DMS114 treated with DMSO at 0.1 percent for 48 hours (cell line): ENCODE measurements at regions not wholly inside any gene's neighbourhood (a gene's known extent, or its start where the extent isn't known, plus 50 kb on each side); places are given as distances from the start of the nearest gene placed in this dataset.
"Not testable (repeated sequence)": the region's sequence is repeated elsewhere in the genome, so short reads cannot be mapped to it uniquely, and the experiment has no call there.

Experiments
- DNase-seq: peaks from one replicate; lab custom pipeline; 2025; ENCODE audit not compliant: unreplicated experiment; lab: John Stamatoyannopoulos, UW

DNA sequence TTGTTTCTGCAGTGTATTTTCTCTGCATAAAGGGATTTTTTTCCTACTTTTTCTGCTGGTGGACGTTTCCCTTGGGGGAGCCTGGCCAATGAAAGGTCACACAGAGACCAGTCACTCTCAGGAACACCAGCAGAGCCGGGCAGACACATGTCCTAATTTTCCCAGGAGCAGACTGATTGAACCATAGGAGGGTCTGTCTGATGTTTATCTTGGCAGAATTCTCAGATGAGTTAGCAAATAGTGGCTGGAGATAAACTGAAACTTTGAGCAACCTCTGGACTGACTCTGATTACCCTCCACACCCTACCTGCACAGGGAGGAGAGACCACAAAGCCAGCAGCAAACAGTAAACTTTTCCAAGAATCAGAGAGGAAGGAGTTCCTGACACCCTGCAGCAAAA lies 90.0 kb upstream of the PLGLB2 start:
- DNase-seq = not testable (repeated sequence)

DNA sequence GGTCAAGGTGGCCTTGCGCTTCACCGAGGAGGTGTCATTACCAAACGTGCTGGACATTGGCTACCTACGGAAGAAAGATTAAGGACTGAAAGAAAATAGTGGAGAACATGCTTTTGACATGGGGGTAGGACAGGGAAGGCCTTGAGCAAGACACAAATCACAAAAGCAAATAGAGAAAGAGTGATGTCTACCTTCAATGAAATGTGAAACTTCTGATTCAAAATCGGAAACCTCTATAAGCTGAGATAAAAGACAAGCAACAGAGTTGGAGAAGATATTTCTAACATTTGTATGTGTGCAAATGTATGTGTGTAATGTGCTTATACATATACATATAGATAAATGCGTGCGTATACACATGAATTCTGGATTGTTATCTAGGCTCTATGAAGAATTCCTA lies 89.5 kb upstream of the PLGLB2 start:
- not testable (repeated sequence) for DNase-seq

DNA sequence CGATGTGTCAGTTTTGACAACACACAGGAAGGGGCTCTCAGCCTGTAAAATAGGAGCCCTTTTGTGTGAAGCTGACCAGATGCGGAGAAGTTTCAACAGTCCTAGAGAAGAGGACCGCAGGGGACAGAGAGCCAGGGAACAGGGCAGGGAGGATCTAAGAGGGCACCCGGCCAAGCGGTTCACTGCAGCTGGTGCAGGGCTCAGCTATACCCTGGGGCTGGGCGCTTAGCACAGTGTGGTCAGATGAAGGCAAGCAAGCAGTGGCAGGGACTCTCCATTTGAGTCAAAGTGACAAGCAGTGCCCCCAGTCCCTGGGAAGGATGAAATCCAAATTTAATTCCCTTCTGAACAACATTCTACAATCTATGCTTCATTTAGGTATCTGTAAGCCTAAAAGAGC lies 88.9 kb upstream of the PLGLB2 start:
- not testable (repeated sequence) for DNase-seq

DNA sequence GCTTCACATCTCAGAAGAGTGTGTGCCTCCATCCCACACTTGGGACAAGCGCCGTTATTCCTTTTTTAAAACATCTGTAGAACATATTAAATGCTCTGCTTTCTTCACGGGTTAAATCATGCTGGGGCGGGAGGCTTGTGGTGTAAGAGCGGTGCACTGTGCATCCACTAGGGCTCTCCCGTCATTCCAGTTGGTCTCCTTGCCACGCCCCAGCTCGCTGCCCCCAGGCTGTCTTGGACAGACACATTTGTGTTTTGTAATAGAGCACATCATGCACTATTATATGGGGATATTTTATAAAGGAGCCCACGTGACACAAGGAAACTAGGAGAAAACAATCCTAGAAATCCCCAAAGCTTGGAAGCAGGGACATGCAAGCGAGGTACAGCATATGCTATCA lies 87.7 kb upstream of the PLGLB2 start:
- DNase-seq = not testable (repeated sequence)

DNA sequence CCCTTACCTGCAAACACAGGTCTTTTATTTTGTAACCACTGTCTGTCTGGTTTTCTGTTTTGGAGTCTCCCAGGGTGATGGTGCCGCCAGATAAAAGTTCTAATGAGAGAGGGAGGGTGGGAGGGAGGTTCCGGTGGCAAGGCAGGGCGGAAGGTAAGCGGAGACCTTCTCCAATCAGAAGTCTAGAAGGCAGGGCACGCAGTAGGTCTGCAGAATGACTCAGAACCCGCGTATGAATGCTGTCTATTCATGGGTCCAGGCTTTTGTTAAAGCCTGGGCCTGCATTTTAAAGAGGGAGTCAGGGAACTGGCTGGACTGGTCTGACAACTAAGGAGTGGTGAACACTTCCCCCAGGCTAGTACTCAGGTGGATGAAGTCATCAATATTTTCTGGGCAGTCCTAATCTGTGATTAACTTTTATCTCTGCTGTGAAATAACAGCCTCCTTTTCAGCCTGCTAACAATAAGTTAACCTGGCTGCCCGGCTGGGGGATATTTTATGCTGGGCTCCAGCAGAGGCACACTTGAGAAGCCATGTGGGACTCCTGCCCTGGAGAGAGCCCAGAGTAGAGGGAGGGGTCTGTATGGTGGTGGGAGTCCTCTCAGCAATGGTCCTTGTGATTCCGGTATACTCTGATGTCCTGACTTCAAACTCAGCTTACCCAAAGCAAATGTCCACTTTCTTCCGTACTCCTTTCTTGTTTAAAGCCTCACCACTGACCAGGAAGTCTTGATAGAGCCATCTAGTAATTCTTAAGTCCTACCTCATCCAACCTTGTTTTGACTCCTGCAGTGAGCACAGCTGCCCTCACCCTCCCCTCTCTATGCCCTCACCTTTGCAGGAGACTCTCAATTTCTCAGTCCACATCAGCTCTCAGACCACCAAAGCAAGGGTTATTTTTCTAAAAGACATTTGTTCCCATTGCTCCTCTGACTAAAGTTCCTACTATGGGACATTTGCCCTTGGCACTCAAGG lies 85.3 kb upstream of the PLGLB2 start:
- DNase-seq = not testable (repeated sequence)

DNA sequence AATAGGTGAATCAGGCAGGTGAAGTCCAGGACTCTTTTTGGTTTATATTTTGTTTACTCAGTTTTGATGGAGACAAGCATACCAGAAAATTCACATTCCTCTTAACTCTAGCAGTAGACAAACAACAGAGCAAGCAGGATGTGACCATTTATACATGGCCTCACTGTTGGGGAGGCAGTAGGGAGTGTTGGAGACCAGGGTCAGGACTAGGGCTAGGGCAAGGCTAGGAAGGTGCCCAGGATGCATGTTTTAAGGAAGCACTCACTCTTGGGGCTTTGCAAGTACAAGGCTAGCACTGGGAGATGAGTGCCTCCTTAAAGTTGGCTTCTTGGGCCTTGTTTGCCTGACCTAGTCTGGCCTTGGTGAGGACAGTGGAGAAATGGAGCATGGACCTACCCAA lies 84.5 kb upstream of the PLGLB2 start:
- DNase-seq = not testable (repeated sequence)

DNA sequence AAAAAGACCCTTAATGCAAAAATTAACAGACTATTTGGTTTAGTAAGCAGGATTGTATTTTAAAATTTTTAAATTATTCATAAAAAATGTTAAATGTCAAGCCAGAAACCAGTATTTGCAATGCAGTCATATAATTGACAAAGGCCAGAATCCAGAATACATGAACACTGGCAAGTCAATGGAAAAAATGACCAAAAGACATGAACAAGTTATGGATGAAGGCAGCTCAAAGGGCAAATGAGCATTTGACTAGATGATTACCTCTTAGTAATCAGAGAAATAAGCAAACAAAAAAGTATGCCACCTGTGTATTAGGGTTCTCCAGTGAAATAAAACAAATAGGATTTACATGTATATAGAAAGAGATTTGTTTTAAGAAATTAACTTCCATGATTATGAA lies 80.9 kb upstream of the PLGLB2 start:
- DNase-seq = not testable (repeated sequence)

DNA sequence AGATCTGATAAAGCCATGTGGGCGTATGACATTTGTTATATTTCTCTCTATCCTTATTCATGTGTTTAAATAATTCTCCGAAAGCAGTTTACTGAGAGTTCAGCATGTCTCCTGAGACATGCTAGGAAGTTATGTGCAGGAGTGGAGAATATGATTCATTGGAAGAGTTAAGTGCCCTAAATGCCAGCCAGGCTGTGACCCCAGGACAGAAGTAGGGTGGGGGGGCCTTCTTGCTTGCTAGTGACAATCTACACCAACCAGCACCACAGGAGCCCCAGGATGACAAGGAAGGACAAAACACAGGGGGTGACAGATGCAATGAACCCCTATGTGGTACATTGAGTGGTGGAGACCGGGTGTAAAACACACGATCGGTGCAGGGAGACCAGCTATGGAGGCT lies 79.5 kb upstream of the PLGLB2 start:
- DNase-seq = not testable (repeated sequence)

DNA sequence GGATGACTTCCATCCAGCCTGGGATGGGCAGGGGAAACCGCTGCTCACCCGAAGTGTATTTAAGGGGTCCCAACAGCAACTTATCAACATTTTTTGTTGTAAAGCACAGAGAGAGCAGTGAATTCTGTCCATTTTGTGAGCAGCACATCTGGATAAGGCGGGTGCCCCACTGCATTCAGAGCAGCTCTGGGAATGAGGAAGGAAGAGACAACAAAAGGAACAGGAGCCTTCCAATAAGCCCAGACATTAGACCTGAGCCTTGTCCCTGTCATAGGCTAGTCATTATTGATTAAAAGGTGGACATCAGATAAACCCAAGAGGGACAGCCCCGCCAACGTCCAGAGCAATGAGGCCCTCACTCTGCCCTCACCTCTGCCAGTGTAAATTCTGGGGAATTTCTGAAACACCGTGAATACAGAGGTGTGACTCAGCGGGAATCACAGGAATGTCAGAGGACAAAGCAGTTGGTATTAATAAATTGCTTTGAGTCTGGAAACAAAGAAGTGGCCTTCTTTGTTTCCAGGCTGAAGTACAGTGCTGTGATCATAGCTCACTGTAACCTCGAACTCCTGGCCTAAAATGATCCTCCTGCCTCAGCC lies 78.2 kb upstream of the PLGLB2 start:
- not testable (repeated sequence) for DNase-seq

DNA sequence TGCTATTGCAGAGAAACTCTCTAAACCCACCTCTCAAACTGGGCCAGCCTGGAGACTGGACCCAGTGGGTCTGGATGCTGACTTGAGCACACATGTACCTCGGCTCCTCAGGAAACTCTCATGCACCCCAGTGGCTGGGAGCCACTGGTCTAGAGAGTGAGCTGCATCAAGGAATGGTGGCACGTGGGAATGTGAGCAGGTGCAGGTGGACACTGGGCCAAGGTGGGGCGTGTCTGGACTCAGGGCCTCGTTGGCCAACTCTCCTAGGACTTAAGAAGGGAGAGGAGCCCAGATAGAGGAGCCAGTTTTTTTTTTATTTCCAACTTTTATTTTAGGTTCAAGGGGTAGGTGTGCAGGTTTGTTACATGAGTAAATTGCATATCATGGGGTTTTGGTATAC lies 75.5 kb upstream of the PLGLB2 start:
- not testable (repeated sequence) for DNase-seq

DNA sequence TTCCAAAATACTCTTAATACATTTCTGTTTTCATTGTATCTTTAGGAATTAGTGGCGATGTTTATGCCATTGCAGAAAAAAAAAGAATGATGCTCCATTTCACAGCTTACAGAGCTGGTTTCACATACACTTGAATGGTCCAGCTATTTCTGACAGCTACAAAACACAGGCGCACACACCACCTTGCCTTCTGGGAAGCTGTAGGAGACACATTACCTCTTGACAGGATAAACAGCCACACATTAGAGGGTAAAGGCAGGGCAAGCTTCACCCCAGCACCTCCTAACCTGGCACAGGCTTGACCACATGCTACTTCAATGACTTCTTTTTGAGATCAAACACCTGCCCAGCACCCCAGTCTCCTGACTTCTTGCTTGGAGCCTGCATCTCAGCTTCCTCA lies 73.2 kb upstream of the PLGLB2 start:
- DNase-seq = not testable (repeated sequence)

DNA sequence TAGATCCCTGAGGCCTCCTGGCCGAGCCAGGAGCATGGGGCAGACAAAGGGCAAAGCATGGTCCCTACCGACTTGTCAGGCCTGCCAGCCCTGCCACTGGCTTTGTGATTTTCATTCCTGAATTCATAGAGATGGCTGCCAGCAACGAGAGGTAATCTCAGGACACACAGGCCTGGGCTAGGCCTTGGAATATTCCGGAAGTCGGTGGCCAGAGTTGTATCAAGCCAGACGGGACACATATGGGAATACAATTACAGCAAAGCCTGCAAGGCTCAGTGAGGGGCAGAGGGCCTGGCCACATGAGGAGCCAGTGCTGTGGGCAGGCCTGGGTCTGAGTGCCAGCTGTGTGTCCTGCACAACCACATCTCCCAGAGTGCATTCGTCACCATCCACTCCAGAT lies 72.4 kb upstream of the PLGLB2 start:
- not testable (repeated sequence) for DNase-seq

DNA sequence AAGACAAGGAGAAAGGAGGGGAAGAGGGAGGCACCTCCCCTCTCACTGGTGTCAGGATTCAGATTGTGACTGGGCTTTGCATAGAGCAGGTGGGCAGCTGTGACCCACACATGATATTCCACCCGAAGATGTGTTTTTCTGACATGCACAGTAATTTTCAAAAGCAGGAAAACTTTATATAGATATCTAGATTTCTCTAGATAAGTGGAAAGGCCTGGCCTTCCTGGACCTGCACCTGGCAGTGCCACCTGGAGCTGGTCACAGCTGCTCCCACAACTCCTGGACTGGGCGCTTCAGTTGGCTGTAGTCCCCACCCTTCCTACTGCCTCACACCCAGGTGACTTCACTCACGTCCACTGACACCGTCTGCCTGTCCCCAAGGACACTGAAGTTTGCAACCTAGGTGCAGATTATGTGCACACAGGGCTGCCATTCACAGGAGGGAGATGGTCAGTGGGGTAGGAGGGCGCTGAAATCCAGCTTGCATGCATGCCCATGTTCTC lies 70.4 kb upstream of the PLGLB2 start:
- not testable (repeated sequence) for DNase-seq

DNA sequence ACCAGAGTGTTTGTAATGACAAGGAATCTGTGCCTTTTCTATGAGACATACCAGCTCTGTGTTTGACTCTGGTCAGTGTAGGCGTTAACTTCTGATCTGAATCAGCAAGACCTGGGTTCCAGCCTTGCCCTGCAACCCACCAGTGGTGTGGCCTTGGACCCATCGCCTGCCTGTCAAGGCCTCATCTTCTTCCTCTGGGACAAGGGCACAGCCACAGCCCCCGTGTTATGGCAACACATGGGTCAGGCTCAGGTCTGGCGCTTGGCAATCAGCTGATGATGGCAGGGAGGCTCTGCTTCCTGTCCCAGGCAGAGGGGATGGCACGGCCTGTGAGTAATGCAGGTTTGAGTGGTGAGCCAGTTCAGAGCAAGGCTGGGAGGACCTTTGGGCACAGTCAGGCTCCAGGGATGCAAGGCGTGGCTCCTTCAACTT lies 69.1 kb upstream of the PLGLB2 start:
- DNase-seq = not testable (repeated sequence)

DNA sequence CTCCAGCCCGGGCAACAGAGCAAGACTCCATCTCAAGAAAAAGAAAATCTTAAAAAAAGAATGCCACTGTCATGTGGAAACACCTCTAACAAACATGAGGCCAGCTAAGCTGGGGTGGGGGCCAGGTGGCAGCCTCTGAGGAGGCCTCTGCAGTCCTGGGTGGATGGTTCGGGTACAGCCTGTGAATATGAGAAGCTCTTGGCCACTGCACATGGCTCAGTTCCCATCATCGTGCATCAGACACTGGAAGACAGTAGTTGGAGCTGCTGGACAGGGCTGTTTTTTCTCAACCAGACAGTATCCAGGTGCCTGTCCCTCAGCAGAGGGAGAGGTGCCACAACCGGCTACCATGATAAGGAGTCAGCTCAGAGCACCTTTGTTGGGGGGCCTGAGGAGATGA lies 67.9 kb upstream of the PLGLB2 start:
- DNase-seq = not testable (repeated sequence)

DNA sequence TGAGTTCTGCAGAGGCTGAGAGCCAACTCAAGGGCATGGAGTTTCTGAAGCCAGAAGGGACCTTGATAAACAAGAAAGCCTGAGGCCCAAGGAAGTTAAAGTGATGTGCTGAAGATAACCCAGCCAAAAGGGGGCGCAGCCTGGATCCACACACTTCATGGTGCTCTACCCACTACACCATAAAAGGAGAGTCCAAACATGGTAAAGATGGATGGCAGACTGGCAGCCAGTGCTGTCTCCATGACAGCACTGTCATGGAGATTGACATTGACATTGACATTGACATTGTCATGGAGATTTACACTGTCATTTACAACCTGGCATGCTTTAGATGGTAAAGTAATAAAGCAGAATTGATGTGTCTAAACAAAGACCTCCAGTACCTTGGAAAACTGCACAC lies 67.2 kb upstream of the PLGLB2 start:
- DNase-seq = not testable (repeated sequence)

DNA sequence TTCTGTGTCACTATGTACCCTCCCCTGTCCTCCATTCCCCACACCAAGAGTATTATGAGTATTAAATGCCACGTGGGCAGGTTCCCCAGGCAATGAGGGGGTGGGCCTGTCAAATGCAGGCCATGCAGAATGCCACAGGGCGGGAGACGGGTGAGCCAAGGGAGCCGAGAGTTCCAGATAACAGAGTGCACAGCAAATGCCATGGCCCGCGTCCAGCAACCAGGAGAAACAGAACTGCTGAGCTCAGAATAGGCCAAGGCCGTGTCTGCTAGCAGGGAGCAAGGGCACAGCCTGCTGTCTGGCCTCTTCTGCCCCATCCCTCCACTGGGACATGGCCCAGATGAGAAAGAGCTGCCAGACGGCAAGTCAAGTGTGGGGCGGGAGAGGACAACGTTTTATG lies 64.4 kb upstream of the PLGLB2 start:
- not testable (repeated sequence) for DNase-seq

DNA sequence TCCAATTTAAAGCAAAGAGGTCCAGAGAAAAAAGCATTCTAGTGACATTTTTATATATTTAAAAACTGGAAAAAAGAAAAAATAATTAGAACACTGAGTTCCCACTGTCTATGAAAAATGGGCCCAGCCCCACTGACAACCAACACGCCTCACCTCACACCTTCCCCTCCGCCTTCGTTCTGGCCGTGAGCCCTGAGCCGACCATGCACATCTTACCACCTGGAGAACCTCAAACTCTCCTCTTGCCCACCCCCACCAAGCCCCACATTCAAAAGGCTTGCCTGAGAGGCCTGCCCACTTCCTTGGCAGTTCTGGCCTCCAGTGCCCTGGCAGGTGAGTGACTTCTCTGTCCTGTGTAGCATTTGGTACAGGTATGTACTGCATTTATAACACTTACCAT lies 63.9 kb upstream of the PLGLB2 start:
- DNase-seq = not testable (repeated sequence)

DNA sequence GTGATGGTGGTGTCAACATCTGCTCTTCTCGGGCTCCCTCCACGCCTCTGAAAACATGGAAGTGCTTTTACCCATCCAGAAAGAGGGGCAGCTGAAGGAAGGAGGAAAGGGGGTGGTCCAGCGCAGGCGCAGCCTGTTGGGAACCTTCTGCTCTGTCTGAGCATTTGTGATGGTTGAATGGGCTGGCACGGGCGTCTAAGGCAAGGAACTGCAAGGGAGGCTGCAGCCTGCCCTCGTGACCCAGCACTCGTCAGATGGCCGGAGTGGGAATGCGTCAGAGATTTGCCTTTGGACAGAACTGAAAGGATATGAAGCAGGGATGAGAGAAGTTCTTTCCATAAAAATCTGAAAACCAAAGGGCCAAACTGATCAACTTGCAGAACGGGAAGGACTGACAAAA lies 62.3 kb upstream of the PLGLB2 start:
- DNase-seq = not testable (repeated sequence)

DNA sequence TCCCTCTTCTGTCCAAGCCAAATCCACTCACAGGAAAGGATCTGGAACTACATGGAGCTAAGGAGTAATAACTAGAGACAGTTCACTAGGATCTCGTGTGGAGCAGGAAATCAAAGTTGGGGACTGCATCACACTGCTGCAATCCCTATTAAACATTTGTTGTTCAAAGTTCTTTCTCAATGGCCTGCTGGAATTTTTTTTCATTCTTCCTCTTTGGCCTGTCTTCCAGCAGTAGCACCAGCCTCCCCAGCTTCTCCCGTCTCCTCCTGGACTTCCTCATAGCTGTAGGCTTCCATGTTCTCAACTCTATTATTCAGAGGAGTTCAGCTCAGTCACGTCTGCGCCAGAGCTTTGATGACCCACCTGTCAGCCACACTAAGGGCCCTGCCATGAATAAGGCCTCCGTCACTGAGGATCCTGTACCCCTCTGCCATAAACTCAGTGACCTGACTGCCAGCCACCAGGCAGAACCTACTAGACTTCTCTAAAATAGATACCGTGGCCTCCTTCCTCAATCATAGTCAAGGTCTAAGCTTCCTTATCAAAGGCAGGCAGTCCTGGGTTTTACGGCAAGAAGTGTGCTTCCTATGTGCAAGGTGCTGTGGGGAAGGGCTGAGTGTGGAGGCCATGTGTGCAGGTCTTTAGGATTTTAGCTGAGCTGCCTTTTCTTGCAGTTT lies 60.9 kb upstream of the PLGLB2 start:
- not testable (repeated sequence) for DNase-seq

DNA sequence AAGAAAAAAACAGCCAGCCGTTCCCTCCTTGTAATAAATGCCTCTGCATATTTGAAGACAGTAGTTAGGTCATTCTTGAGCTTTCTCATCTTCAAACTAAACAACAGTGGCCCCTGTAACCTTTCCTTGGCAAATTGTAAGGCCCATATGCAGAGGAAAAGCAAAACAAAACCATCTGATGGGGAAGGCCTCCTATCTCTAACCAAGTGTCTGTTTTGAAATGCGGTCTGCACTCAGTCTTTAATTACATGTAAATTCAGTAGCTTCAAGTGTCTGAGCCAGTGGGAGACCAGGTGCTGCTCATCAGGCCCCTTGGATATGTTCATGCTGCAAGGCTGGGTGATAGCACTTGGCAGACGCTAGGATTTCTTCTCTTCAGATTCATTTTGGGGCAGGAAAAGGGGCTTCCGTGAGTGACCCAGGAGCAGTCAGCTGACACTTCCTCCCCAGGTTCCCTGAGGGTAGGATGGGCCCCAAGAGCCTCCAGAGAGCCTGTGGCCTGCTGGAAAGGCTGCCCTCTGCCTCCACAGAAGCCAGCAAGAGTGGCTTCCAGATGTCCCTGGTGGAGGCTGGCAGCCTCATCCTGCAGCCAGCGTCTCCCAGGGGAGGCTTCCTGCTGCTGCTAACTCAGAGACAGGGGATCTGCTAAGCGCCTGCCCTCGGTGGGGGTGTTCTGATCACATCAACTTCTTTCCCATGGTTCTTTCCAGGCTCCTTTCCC lies 60.2 kb upstream of the PLGLB2 start:
- not testable (repeated sequence) for DNase-seq
